ENCODE measurements at regions not wholly inside any gene's neighbourhood (a gene's known extent, or its start where the extent isn't known, plus 50 kb on each side); places are given as distances from the start of the nearest gene placed in this dataset.

DNA sequence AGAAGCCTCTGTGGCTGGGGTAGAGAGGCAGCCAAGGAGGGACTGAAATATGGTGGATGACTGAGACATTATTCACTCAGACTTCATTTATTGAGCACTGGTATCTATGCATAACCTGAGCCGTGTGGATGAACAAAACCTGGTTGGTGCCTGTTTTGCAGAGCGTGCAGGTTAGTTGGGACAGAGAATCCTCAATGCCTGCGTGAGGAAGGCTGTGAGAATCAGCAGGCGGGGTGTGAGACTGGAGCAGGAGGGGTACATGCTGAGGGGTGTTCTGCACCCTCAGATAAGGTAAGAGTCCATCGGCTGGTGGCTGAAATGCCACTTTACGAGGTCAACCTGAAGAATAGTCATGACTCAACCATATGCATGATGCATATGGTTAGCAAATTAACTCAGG lies 271.6 kb downstream of the MED10 start:
- TF ChIP-seq CTCF (optimal IDR thresholded peaks at IDR 0.05 in 1 of 3, IDR thresholded peaks at IDR 0.05 in 1 of 3, conservative IDR thresholded peaks at IDR 0.05 in 1 of 3; ENCODE audit: extremely low read depth in 1 of 3, insufficient read depth in 2 of 3, low read length in 3 of 3) (no peak), EZH2 (IDR thresholded peaks at IDR 0.05; ENCODE audit: low read length) (no peak)
- Histone ChIP-seq H3K79me2 (ENCODE audit: control insufficient read depth, insufficient read depth, low read length) (no peaks in the 10 kb centered on the region), H3K4me1 (ENCODE audit: control insufficient read depth, extremely low read depth, insufficient read depth, low read length) (no peaks in the 10 kb centered on the region), H4K20me1 (ENCODE audit: control insufficient read depth, extremely low read depth, insufficient read depth, low read length) (no peaks in the 10 kb centered on the region), H3K27me3 (ENCODE audit: control insufficient read depth, extremely low read depth, insufficient read depth, low read length) (no peaks in the 10 kb centered on the region), H3K27ac (ENCODE audit: control insufficient read depth, insufficient read depth, low read length) (no peak overlapping the region), H3K4me2 (ENCODE audit: control insufficient read depth, extremely low read depth, insufficient read depth, low read depth, low read length) (no peak overlapping the region), H3K9me3 (ENCODE audit: control insufficient read depth, low read depth, low read length) (no peaks in the 10 kb centered on the region), H3K36me3 (ENCODE audit: control insufficient read depth in 2 of 2, extremely low read depth in 1 of 2, insufficient read depth in 2 of 2, low read length in 2 of 2) (no peaks in the 10 kb centered on the region), H3K9ac (ENCODE audit: control insufficient read depth, extremely low read depth, insufficient read depth, low read length) (no peak overlapping the region), H3K4me3 (ENCODE audit: control insufficient read depth in 2 of 3, extremely low read depth in 1 of 3, insufficient read depth in 2 of 3, low read depth in 1 of 3, low read length in 3 of 3) (no peak overlapping the region), H2AFZ (ENCODE audit: control insufficient read depth, low read length) (no peak overlapping the region), H3K9me1 (ENCODE audit: control insufficient read depth, extremely low read depth, insufficient read depth, low read length) (no peaks in the 10 kb centered on the region)
- DNase-seq (ENCODE audit: low read depth, low spot score): no peak
- dilution Hi-C loops (cut with MboI; ENCODE audit: extremely low pct_ligation_motif_present, low sequenced_read_pairs): no loop called here
- no peak for FAIRE-seq

DNA sequence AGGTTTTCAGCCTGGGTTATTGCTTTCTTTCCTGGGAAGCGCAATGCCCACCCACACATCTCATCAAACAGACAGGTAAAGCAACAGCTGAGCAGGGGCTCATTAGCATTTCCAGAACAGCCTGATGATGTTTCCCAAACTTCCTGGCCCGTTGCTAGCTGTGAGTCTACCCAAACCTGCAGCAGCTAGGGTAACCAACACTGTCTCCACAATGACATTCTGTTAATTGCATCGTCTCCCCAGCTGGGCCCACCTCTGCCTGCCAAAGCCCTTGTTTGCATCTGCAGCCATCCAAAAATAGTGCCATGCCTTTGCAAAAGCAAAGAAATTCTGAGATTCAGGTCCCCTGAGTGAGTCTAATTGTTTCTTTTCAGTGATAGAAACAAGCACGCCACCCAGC lies 273.0 kb downstream of the MED10 start:
- Histone ChIP-seq H3K9me1 (ENCODE audit: control insufficient read depth, extremely low read depth, insufficient read depth, low read length) (no peaks in the 10 kb centered on the region), H3K9me3 (ENCODE audit: control insufficient read depth, low read depth, low read length) (no peaks in the 10 kb centered on the region), H3K4me3 (ENCODE audit: control insufficient read depth in 2 of 3, extremely low read depth in 1 of 3, insufficient read depth in 2 of 3, low read depth in 1 of 3, low read length in 3 of 3) (no peak overlapping the region), H3K4me2 (ENCODE audit: control insufficient read depth, extremely low read depth, insufficient read depth, low read depth, low read length) (no peak overlapping the region), H4K20me1 (ENCODE audit: control insufficient read depth, extremely low read depth, insufficient read depth, low read length) (no peaks in the 10 kb centered on the region), H3K36me3 (ENCODE audit: control insufficient read depth in 2 of 2, extremely low read depth in 1 of 2, insufficient read depth in 2 of 2, low read length in 2 of 2) (no peaks in the 10 kb centered on the region), H3K79me2 (ENCODE audit: control insufficient read depth, insufficient read depth, low read length) (no peaks in the 10 kb centered on the region), H2AFZ (ENCODE audit: control insufficient read depth, low read length) (no peak overlapping the region), H3K27me3 (ENCODE audit: control insufficient read depth, extremely low read depth, insufficient read depth, low read length) (no peaks in the 10 kb centered on the region), H3K9ac (ENCODE audit: control insufficient read depth, extremely low read depth, insufficient read depth, low read length) (no peak overlapping the region), H3K27ac (ENCODE audit: control insufficient read depth, insufficient read depth, low read length) (no peak overlapping the region), H3K4me1 (ENCODE audit: control insufficient read depth, extremely low read depth, insufficient read depth, low read length) (no peaks in the 10 kb centered on the region)
- TF ChIP-seq CTCF (optimal IDR thresholded peaks at IDR 0.05 in 1 of 3, IDR thresholded peaks at IDR 0.05 in 1 of 3, conservative IDR thresholded peaks at IDR 0.05 in 1 of 3; ENCODE audit: extremely low read depth in 1 of 3, insufficient read depth in 2 of 3, low read length in 3 of 3) (no peak), EZH2 (IDR thresholded peaks at IDR 0.05; ENCODE audit: low read length) (no peak)
- FAIRE-seq (no peak), DNase-seq (ENCODE audit: low read depth, low spot score) (no peak)
- dilution Hi-C loops (cut with MboI; ENCODE audit: extremely low pct_ligation_motif_present, low sequenced_read_pairs): no loop called here

Data from keratinocyte (primary cell).